DND-41 (cell line): ENCODE measurements at regions not wholly inside any gene's neighbourhood (a gene's known extent, or its start where the extent isn't known, plus 50 kb on each side); places are given as distances from the start of the nearest gene placed in this dataset.

Source experiments
- ATAC-seq: fragments of 200-7000 bp; cut with Tn5 transposase; 3 replicates; pipeline ENCODE4 v1.9.1; 2021; ENCODE audit warnings: low read depth; ENCODE audit not compliant: insufficient read depth
- DNase-seq: peaks from one replicate; pipeline ENCODE4 v3.0.0-alpha.2; 2020
- H2AFZ ChIP-seq: 2 replicates; pipeline ENCODE4 v1.6.0; 2012; ENCODE audit warnings: low read depth, low read length
- H3K27ac ChIP-seq: 2 replicates; pipeline ENCODE4 v1.5.1; 2012; ENCODE audit warnings: low read length, inconsistent platforms
- H3K27me3 ChIP-seq: fragments of 200-600 bp; sonication (generic); 2 replicates; pipeline ENCODE4 v1.6.0; 2012; ENCODE audit warnings: low read length, mild to moderate bottlenecking, inconsistent platforms; ENCODE audit not compliant: insufficient read depth, poor library complexity
- H3K36me3 ChIP-seq: 2 replicates; pipeline ENCODE4 v1.5.1; 2012; ENCODE audit warnings: low read length, inconsistent platforms; ENCODE audit not compliant: insufficient read depth
- H3K4me1 ChIP-seq: 2 replicates; pipeline ENCODE4 v1.5.1; 2012; ENCODE audit warnings: mild to moderate bottlenecking, low read length; ENCODE audit not compliant: insufficient read depth
- H3K4me2 ChIP-seq: 2 replicates; pipeline ENCODE4 v1.6.0; 2012; ENCODE audit warnings: mild to moderate bottlenecking, moderate library complexity, low read length, inconsistent platforms; ENCODE audit not compliant: insufficient read depth
- H3K4me3 ChIP-seq, 2 experiments: fragments of 200-600 bp in 1 of 2; shearing (Covaris generic) in 1 of 2; 2 replicates each; pipeline ENCODE4 v1.5.1; 2012 to 2016; ENCODE audit warnings: inconsistent platforms in 2 of 2, low read length in 2 of 2, mild to moderate bottlenecking in 2 of 2, low read depth in 1 of 2, moderate library complexity in 1 of 2
- H3K79me2 ChIP-seq: 2 replicates; pipeline ENCODE4 v1.6.0; 2012; ENCODE audit warnings: low read length, inconsistent platforms; ENCODE audit not compliant: insufficient read depth
- H3K9ac ChIP-seq: 2 replicates; pipeline ENCODE4 v1.6.0; 2012; ENCODE audit warnings: low read depth, mild to moderate bottlenecking, inconsistent platforms, low read length, moderate library complexity
- H3K9me3 ChIP-seq: 2 replicates; pipeline ENCODE4 v1.5.1; 2012; ENCODE audit warnings: low read length, moderate library complexity, mild to moderate bottlenecking, inconsistent platforms; ENCODE audit not compliant: insufficient read depth, severe bottlenecking
- H4K20me1 ChIP-seq: 2 replicates; pipeline ENCODE4 v1.6.0; 2012; ENCODE audit warnings: low read length; ENCODE audit not compliant: insufficient read depth
- CTCF ChIP-seq: IDR thresholded peaks from 2 replicates; pipeline ENCODE4 v1.5.1; 2012; ENCODE audit warnings: borderline replicate concordance, low read length, moderate library complexity, mild to moderate bottlenecking; ENCODE audit not compliant: poor library complexity, severe bottlenecking; ENCODE audit errors: extremely low read depth
- EZH2 ChIP-seq: IDR thresholded peaks from 3 replicates; pipeline ENCODE4 v1.6.1; 2012; ENCODE audit warnings: borderline replicate concordance, low read depth, mild to moderate bottlenecking, moderate library complexity, low read length, inconsistent platforms; ENCODE audit not compliant: severe bottlenecking

GRCh38 chr3:194256040-194256945, 94.8 kb downstream of the CPN2 start:
- ATAC-seq (no peak), DNase-seq (peak; percentile 31)
- peak overlapping the region in 1 of 2 experiments; percentile 30; a peak in 2 of 4 replicates for H3K4me3 ChIP-seq
- TF ChIP-seq EZH2, result no peak
- peak; percentile 9 for TF ChIP-seq CTCF
- H3K79me2 ChIP-seq, result no peaks in the 10 kb centered on the region
- peaks cover 61% of the 10 kb centered on the region for H3K4me1 ChIP-seq
- H4K20me1 ChIP-seq, result no peaks in the 10 kb centered on the region
- H3K9me3 ChIP-seq, result peaks cover 4% of the 10 kb centered on the region
- H3K4me2 ChIP-seq, result peak overlapping the region; percentile 53
- peak overlapping the region; percentile 92 for H3K27ac ChIP-seq
- H3K36me3 ChIP-seq, result no peaks in the 10 kb centered on the region
- no peaks in the 10 kb centered on the region for H3K27me3 ChIP-seq
- peak overlapping the region; percentile 51 for H3K9ac ChIP-seq
- H2AFZ ChIP-seq, result peak overlapping the region; percentile 71; the same call in 1 of the 2 replicates

DNA sequence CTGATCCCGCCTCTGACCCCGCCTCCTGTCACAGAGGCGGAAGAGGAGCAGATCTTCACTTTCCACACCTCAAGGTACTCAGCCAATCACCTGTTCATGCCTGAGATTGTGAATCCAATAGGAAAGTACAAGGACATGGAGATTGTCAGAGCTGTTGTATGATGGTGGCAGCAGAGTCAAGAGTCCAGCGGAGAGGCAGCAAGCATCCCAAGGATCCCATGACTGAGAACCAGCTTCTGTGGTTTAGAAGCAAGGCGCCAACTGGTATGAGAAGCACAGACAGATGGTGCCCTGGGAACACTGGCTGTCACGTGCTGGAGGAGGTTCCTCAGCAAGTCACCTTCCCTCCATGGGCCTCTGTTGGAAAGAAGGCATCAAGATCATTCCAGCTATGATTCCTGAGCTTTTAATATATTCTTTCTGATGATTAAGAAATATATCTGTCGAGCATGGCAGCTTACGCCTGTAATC, 93.9 kb downstream of the CPN2 start:
- TF ChIP-seq CTCF (no peak), EZH2 (no peak)
- no peak overlapping the region for H3K4me3 ChIP-seq
- peaks cover 4% of the 10 kb centered on the region for H3K9me3 ChIP-seq
- H3K79me2 ChIP-seq, result no peaks in the 10 kb centered on the region
- ATAC-seq, result no peak
- no peaks in the 10 kb centered on the region for H4K20me1 ChIP-seq
- peak overlapping the region; percentile 53; the same call in 1 of the 2 replicates for H3K4me2 ChIP-seq
- H3K4me1 ChIP-seq, result peaks cover 53% of the 10 kb centered on the region
- H2AFZ ChIP-seq, result no peak overlapping the region
- H3K27me3 ChIP-seq, result no peaks in the 10 kb centered on the region
- peak overlapping the region; percentile 51; the same call in 1 of the 2 replicates for H3K9ac ChIP-seq
- H3K27ac ChIP-seq, result peak overlapping the region; percentile 92
- no peaks in the 10 kb centered on the region for H3K36me3 ChIP-seq
- DNase-seq, result peak; percentile 45

GRCh38 chr3:194257916-194258668, 93.0 kb downstream of the CPN2 start:
- ATAC-seq (no peak), DNase-seq (no peak)
- no peaks in the 10 kb centered on the region for H3K27me3 ChIP-seq
- no peaks in the 10 kb centered on the region for H3K36me3 ChIP-seq
- H3K4me3 ChIP-seq, result no peak overlapping the region
- TF ChIP-seq CTCF, result no peak
- no peak for TF ChIP-seq EZH2
- H3K4me1 ChIP-seq, result peaks cover 44% of the 10 kb centered on the region
- peaks cover 4% of the 10 kb centered on the region for H3K9me3 ChIP-seq
- no peaks in the 10 kb centered on the region for H3K79me2 ChIP-seq
- H4K20me1 ChIP-seq, result no peaks in the 10 kb centered on the region
- H2AFZ ChIP-seq, result no peak overlapping the region
- H3K4me2 ChIP-seq, result no peak overlapping the region
- no peak overlapping the region for H3K9ac ChIP-seq
- H3K27ac ChIP-seq, result peak overlapping the region; percentile 92
